A673 (cell line): ENCODE measurements at regions not wholly inside any gene's neighbourhood (a gene's known extent, or its start where the extent isn't known, plus 50 kb on each side); places are given as distances from the start of the nearest gene placed in this dataset.

Experiments used
- BruUV-seq: library from RNA; stranded (reverse); fragments of 400-500 nt; replicated peaks from 2 replicates; lab custom pipeline; 2021; lab: Mats Ljungman, UMichigan
- CTCF ChIA-PET: fragments of 300-600 bp; sonication (Branson Sonifier 250); formaldehyde crosslinking; loops from one replicate; lab custom pipeline; 2022; ENCODE audit warnings: antibody characterized with exemption; lab: Charles Lee
- POLR2A ChIA-PET: fragments of 300-600 bp; sonication (Branson Sonifier 250); formaldehyde crosslinking; loops from one replicate; lab custom pipeline; 2022; ENCODE audit warnings: antibody characterized with exemption; ENCODE audit not compliant: low non-redundant PET; lab: Charles Lee
- DNase-seq: peaks from one replicate; pipeline ENCODE4 v3.0.0-alpha.2; 2015; ENCODE audit warnings: low spot score
- H3K27ac ChIP-seq: fragments of 200-600 bp; sonication (generic); 2 replicates; pipeline ENCODE4 v1.5.1; 2016; ENCODE audit warnings: mixed run types, low read depth, mild to moderate bottlenecking, mixed read lengths, antibody characterized with exemption, low read length; ENCODE audit not compliant: poor library complexity, severe bottlenecking
- H3K27me3 ChIP-seq: fragments of 200-600 bp; sonication (generic); replicated peaks from 2 replicates; pipeline ENCODE4 v1.6.1; 2017; ENCODE audit warnings: mixed run types, low read depth, mild to moderate bottlenecking, mixed read lengths, antibody characterized with exemption, low read length; ENCODE audit not compliant: insufficient read depth, poor library complexity
- H3K36me3 ChIP-seq: fragments of 200-600 bp; sonication (generic); 2 replicates; pipeline ENCODE4 v1.6.1; 2016; ENCODE audit warnings: mixed run types, mild to moderate bottlenecking, mixed read lengths, antibody characterized with exemption, low read length; ENCODE audit not compliant: insufficient read depth, poor library complexity, severe bottlenecking
- H3K4me1 ChIP-seq: fragments of 200-600 bp; sonication (generic); 2 replicates; pipeline ENCODE4 v1.6.1; 2017; ENCODE audit warnings: mixed run types, mild to moderate bottlenecking, mixed read lengths, antibody characterized with exemption, low read length; ENCODE audit not compliant: insufficient read depth, poor library complexity, severe bottlenecking
- H3K4me3 ChIP-seq: fragments of 200-600 bp; sonication (generic); 2 replicates; pipeline ENCODE4 v1.5.1; 2016; ENCODE audit warnings: low read depth, mixed run types, mild to moderate bottlenecking, mixed read lengths, low read length; ENCODE audit not compliant: poor library complexity, severe bottlenecking
- H3K9me3 ChIP-seq: fragments of 200-600 bp; sonication (generic); 2 replicates; pipeline ENCODE4 v1.6.1; 2016; ENCODE audit warnings: mixed run types, low read depth, mild to moderate bottlenecking, mixed read lengths, antibody characterized with exemption, low read length; ENCODE audit not compliant: poor library complexity, severe bottlenecking
- CTCF ChIP-seq: fragments of 300-800, 200-600 bp; sonication (generic); conservative IDR thresholded peaks from 2 replicates; pipeline ENCODE4 v1.5.1; 2017; ENCODE audit warnings: low read depth, mild to moderate bottlenecking, antibody characterized with exemption, low read length, moderate library complexity, mixed read lengths
- EZH2 ChIP-seq: fragments of 200-600 bp; sonication (generic); IDR thresholded peaks from 2 replicates; pipeline ENCODE4 v1.6.1; 2017; ENCODE audit warnings: borderline replicate concordance, low read depth, mild to moderate bottlenecking, mixed read lengths, antibody characterized with exemption, low read length; ENCODE audit not compliant: poor library complexity, severe bottlenecking
- intact Hi-C: fragments of 100-400 bp; cut with micrococcal nuclease; formaldehyde crosslinking; loops from one replicate; pipeline ENCODE4 v1.10.0; 2022; ENCODE audit not compliant: unreplicated experiment

GRCh38 chr11:45025716-45026492, 75.2 kb upstream of the TP53I11 start:
- Histone ChIP-seq H3K36me3 (no peaks in the 10 kb centered on the region), H3K27me3 (no peaks in the 10 kb centered on the region), H3K4me1 (no peaks in the 10 kb centered on the region), H3K9me3 (no peaks in the 10 kb centered on the region), H3K27ac (no peak overlapping the region), H3K4me3 (no peak overlapping the region)
- ChIA-PET POLR2A (no interaction called here), CTCF (no interaction called here)
- no TSS peak for BruUV-seq
- intact Hi-C loops: no loop called here
- TF ChIP-seq EZH2: no peak
- no peak for TF ChIP-seq CTCF
- DNase-seq: no peak

- TF ChIP-seq CTCF (no peak), EZH2 (no peak)
- ChIA-PET POLR2A (no interaction called here), CTCF (no interaction called here)
- no peaks in the 10 kb centered on the region for H3K4me1 ChIP-seq
- DNase-seq: no peak
- intact Hi-C loops: no loop called here
- no peaks in the 10 kb centered on the region for H3K27me3 ChIP-seq
- H3K4me3 ChIP-seq: no peak overlapping the region
- H3K27ac ChIP-seq: no peak overlapping the region
- no TSS peak for BruUV-seq
- no peaks in the 10 kb centered on the region for H3K36me3 ChIP-seq
- no peaks in the 10 kb centered on the region for H3K9me3 ChIP-seq
These were observed 76.2 kb upstream of the TP53I11 start for GRCh38 chr11:45026835-45027234.

- CTCF ChIA-PET: no interaction called here
- intact Hi-C loops: no loop called here
These were observed 76.6 kb upstream of the TP53I11 start for GRCh38 chr11:45027312-45027711.

More at GRCh38 chr11:45027312-45027711, 76.6 kb upstream of the TP53I11 start:
- Histone ChIP-seq H3K27ac (no peak overlapping the region), H3K9me3 (no peaks in the 10 kb centered on the region), H3K4me1 (no peaks in the 10 kb centered on the region), H3K4me3 (no peak overlapping the region), H3K36me3 (no peaks in the 10 kb centered on the region), H3K27me3 (no peaks in the 10 kb centered on the region)
- no peak for TF ChIP-seq CTCF
- TF ChIP-seq EZH2: no peak
- BruUV-seq: no TSS peak
- no peak for DNase-seq
- POLR2A ChIA-PET: no interaction called here
